ENCODE measurements at regions not wholly inside any gene's neighbourhood (a gene's known extent, or its start where the extent isn't known, plus 50 kb on each side); places are given as distances from the start of the nearest gene placed in this dataset.

DNA sequence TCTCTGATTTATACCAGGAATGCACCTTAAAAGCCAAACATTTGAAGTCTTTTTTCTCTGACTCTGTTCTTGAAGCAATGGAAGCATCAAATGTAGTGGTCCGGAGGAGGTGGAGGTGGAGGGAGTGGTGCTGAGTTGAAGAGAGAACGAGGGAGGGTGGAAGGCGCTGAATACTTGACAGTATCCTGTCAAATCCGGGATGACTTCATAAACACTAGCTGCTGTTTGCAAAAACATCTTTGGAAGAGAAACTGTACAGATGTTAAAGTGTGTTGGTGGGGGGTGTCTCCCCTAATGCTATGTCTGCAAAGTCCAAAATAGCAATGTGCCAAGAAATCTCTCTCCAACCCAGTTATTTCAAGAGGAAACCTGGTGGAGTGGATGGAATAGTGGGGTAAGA, 328.5 kb upstream of the AUTS2 start:
- ATAC-seq (ENCODE audit: low FRiP score in 2 of 2) (no peak), DNase-seq (no peak)
- no peak overlapping the region for H3K4me3 ChIP-seq
- 54 to 59% methylated on average over 4 of the region's 4 CpGs for WGBS, 2 donors
- no peaks in the 10 kb centered on the region for H3K4me1 ChIP-seq
- no peaks in the 10 kb centered on the region for H3K36me3 ChIP-seq
- H3K27me3 ChIP-seq = no peaks in the 10 kb centered on the region
- TF ChIP-seq POLR2A (IDR thresholded peaks at IDR 0.05) (no peak), EP300 (IDR thresholded peaks at IDR 0.05) (no peak), POLR2AphosphoS5 (IDR thresholded peaks at IDR 0.05) (no peak)
- TF ChIP-seq, protein P1, sequence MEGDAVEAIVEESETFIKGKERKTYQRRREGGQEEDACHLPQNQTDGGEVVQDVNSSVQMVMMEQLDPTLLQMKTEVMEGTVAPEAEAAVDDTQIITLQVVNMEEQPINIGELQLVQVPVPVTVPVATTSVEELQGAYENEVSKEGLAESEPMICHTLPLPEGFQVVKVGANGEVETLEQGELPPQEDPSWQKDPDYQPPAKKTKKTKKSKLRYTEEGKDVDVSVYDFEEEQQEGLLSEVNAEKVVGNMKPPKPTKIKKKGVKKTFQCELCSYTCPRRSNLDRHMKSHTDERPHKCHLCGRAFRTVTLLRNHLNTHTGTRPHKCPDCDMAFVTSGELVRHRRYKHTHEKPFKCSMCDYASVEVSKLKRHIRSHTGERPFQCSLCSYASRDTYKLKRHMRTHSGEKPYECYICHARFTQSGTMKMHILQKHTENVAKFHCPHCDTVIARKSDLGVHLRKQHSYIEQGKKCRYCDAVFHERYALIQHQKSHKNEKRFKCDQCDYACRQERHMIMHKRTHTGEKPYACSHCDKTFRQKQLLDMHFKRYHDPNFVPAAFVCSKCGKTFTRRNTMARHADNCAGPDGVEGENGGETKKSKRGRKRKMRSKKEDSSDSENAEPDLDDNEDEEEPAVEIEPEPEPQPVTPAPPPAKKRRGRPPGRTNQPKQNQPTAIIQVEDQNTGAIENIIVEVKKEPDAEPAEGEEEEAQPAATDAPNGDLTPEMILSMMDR (IDR thresholded peaks at IDR 0.05) = no peak
- no peaks in the 10 kb centered on the region for H3K9me3 ChIP-seq
- H3K27ac ChIP-seq = no peak overlapping the region

DNA sequence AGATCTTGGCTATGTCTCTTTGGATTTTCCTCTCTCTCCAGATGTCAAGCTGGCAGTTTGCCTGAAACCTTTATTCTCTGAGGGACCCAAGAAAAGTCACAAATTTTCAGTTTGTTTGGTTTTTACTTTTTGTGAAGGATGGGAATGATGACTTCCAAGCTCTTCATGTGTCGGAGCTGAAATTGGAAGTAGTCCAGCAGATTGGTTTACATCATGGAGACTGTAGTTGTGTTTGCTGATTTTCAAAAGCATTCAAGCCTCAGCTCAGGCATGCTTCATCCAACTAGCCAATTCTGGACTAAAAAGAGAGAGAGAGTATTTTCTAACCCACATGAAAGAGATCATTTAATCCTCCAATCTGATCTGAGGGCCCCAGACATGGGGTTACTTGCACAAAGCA, 326.2 kb upstream of the AUTS2 start:
- DNase-seq (no peak), ATAC-seq (ENCODE audit: low FRiP score in 2 of 2) (no peak)
- no peaks in the 10 kb centered on the region for H3K4me1 ChIP-seq
- H3K9me3 ChIP-seq = no peaks in the 10 kb centered on the region
- TF ChIP-seq, protein P1 (IDR thresholded peaks at IDR 0.05) = no peak
- no peak for TF ChIP-seq POLR2AphosphoS5 (IDR thresholded peaks at IDR 0.05)
- no peak for TF ChIP-seq EP300 (IDR thresholded peaks at IDR 0.05)
- no peak for TF ChIP-seq POLR2A (IDR thresholded peaks at IDR 0.05)
- 62 to 64% methylated on average over 1 of the region's 1 CpG for WGBS, 2 donors
- H3K36me3 ChIP-seq = no peaks in the 10 kb centered on the region
- no peaks in the 10 kb centered on the region for H3K27me3 ChIP-seq
- no peak overlapping the region for H3K27ac ChIP-seq
- H3K4me3 ChIP-seq = no peak overlapping the region

DNA sequence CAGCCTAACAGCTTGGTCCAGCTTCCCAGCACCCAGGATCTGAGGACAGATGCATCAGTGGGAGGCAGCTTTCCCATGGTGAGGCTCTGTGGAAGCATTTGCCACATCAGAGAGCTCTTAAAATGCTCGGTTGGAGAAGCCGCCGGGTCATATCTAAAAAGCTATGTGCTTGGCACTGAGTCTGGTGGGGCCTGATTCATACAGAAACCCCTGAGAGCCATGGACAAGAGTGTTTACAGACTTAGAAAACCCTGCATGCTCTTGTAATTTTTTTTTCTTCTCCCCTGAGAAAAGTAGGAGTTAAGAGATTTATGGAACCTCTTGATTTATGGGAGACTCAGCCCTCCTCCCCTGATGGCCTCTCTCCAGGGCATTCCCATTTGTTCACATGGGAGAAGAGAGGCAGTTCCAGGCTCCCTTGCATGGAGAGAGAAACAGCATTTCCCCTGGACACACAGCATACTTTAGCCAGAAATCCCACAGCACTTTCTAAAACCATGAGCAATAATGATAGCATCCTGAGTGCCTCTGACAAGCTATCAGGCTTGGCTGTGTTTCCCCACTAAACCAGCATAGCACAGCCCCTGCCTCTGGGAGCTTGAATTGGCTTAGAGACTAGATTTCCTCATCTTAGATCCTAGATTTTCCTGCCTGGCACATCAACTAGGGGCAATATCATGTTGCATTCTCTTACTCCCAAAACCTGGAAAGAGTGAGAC, 322.1 kb upstream of the AUTS2 start:
- H3K27ac ChIP-seq = no peak overlapping the region
- H3K27me3 ChIP-seq = no peaks in the 10 kb centered on the region
- TF ChIP-seq, protein P1 (IDR thresholded peaks at IDR 0.05) = no peak
- no peak for TF ChIP-seq POLR2AphosphoS5 (IDR thresholded peaks at IDR 0.05)
- TF ChIP-seq EP300 (IDR thresholded peaks at IDR 0.05) = no peak
- TF ChIP-seq POLR2A (IDR thresholded peaks at IDR 0.05) = no peak
- WGBS, 2 donors = 64 to 73% methylated on average over 3 of the region's 3 CpGs
- no peaks in the 10 kb centered on the region for H3K4me1 ChIP-seq
- no peak for DNase-seq
- no peak overlapping the region for H3K4me3 ChIP-seq
- H3K9me3 ChIP-seq = no peaks in the 10 kb centered on the region
- H3K36me3 ChIP-seq = no peaks in the 10 kb centered on the region
- peak in 1 of 2 donors; percentile 58 for ATAC-seq (ENCODE audit: low FRiP score in 2 of 2)

DNA sequence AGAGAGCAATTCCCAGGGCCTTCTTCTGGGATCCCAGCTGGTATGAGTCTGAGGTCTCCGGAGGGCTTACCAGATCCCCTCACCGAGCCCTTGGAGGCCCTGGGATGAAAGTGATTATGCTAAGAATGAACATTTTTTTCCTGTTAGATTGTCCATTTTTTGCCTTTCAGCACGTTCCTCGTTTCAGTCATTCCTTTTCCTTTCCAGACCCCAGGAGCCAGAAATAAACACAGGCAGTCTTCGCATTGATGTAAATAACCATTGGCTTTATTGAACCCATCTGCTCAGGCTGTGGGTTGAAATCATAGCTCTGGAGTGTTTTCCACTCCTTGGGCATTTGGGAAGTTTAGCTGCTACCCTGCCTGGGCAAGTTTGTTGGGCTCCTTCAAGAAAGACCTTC, 320.9 kb upstream of the AUTS2 start:
- ATAC-seq (ENCODE audit: low FRiP score in 2 of 2) (no peak), DNase-seq (no peak)
- H3K4me3 ChIP-seq = no peak overlapping the region
- WGBS, 2 donors = 63 to 71% methylated on average over 5 of the region's 5 CpGs
- H3K36me3 ChIP-seq = no peaks in the 10 kb centered on the region
- no peak overlapping the region for H3K27ac ChIP-seq
- no peaks in the 10 kb centered on the region for H3K27me3 ChIP-seq
- TF ChIP-seq POLR2AphosphoS5 (IDR thresholded peaks at IDR 0.05) = no peak
- no peak for TF ChIP-seq POLR2A (IDR thresholded peaks at IDR 0.05)
- TF ChIP-seq EP300 (IDR thresholded peaks at IDR 0.05) = no peak
- TF ChIP-seq, protein P1 (IDR thresholded peaks at IDR 0.05) = no peak
- no peaks in the 10 kb centered on the region for H3K9me3 ChIP-seq
- H3K4me1 ChIP-seq = no peaks in the 10 kb centered on the region

DNA sequence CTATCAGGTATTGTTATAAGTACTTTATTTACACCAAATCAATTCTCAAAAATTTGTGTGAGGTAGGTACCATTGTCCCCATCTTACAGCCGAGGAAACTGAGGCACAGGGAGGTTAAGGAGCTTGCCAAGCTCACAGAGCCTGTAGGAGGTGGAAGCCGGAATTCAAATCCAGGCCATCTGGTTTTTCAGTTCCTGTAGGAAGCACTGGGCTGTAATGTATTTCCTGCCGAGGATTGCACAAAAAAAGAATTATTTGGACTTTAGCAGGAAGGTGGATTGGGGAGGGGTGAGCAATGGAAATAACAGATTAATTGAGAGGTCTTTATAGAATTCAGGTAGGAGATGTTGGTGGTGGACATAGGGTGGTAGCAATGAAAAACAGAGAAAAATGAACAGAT, 315.3 kb upstream of the AUTS2 start:
- TF ChIP-seq POLR2A (IDR thresholded peaks at IDR 0.05) (no peak), POLR2AphosphoS5 (IDR thresholded peaks at IDR 0.05) (no peak), EP300 (IDR thresholded peaks at IDR 0.05) (no peak)
- TF ChIP-seq, protein P1 (IDR thresholded peaks at IDR 0.05) = no peak
- DNase-seq = no peak
- no peak overlapping the region for H3K4me3 ChIP-seq

More for the DNA sequence above, 315.3 kb upstream of the AUTS2 start:
- Histone ChIP-seq H3K27me3 (no peaks in the 10 kb centered on the region), H3K4me1 (peaks cover 0 to 3% (median 0%) of the 10 kb centered on the region in 4 donors), H3K9me3 (no peaks in the 10 kb centered on the region), H3K27ac (no peak overlapping the region), H3K36me3 (no peaks in the 10 kb centered on the region)
- 32 to 46% methylated on average over 3 of the region's 3 CpGs for WGBS, 2 donors
- no peak for ATAC-seq (ENCODE audit: low FRiP score in 2 of 2)
